ENCODE measurements at regions not wholly inside any gene's neighbourhood (a gene's known extent, or its start where the extent isn't known, plus 50 kb on each side); places are given as distances from the start of the nearest gene placed in this dataset.
"Not testable (repeated sequence)": the region's sequence is repeated elsewhere in the genome, so short reads cannot be mapped to it uniquely, and the experiment has no call there.

- no peak for DNase-seq
Measured at GRCh38 chr5:158234323-158235158, 375.6 kb upstream of the CLINT1 start.

DNA sequence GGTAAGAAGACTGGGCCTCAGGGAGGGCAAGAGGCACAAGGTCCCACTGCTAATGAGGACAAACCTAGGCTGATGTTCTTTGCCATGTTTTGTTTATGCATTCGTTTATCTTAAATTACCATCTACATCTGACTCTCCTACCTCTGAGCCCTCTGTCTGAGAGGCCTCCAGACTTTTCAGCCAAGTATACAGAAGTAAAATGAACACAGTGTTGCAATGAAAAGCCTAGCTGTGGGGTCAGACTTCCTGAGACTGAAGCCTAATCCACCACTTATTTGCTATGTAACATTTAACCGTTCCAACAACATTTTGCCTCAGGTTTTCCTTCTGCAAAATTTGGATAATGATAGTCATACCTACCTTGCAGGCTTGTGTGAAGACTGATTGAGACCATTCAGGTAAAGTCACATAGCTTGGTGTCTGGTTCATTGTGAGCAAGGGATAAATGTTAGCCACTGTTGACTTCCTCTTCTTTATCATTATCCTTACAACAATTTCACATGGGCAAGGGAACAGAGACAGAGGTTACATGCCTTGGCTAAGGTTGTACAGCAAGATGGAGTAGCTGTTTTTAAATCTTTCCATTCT lies 374.9 kb upstream of the CLINT1 start:
- DNase-seq = no peak

DNA sequence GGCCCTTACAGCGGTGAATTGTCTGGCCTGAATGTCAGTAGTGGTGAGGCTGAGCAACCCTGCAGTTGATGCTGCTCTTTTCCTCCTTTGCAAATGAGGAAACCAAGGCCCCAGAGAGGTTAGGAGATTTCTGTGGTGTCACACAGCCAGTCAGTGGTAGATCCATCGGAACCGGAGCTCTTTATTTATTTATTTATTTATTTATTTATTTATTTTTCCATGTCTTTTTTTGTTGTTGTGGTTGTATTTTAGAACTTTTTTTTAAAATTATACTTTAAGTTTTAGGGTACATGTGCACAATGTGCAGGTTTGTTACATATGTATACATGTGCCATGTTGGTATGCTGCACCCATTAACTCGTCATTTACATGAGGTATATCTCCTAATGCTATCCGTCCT lies 368.4 kb upstream of the CLINT1 start:
- DNase-seq = not testable (repeated sequence)

GRCh38 chr5:158226496-158226895 lies 367.6 kb upstream of the CLINT1 start:
- DNase-seq = no peak

- no peak for DNase-seq
Measured at GRCh38 chr5:158224253-158224652, 365.3 kb upstream of the CLINT1 start.

- DNase-seq = no peak
Measured at GRCh38 chr5:158223054-158223600, 364.2 kb upstream of the CLINT1 start.

DNA sequence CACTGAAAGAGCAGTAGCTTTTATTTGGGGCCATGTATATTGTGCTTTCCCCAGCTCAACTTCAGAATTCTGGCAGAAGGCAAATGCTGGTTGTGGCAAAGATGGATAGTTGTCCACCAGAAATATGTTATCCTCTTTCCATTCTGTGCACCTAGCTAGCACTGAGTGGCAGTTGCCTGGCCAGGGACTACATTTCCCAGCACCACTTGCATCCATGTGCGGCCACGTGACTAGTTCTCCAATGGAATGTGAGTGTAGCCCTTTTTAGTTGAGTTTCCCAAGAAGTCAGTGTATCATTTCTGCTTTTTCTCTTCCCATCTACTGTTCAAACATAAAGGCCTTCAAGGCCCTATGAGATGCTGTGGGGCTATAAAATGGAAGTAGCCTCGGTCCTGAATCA lies 354.0 kb upstream of the CLINT1 start:
- no peak for DNase-seq

DNA sequence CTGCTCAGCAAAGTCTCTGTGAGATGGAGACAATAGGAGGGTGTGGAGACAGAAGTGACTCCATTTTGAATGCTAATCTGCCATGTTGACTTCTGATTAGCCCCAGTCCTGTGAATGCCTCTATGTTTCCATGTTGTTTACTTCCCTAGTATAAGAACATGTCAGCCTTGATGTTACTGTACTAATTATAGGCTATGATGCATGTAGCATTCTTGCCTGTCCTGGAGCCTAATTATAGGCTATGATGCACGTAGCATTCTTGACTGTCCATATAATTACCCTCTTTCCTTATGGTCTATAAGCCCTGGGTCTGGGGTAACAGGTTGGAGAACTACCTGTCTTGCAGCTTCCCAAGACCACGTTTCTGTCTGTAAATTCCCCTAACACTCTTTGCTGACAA lies 353.3 kb upstream of the CLINT1 start:
- no peak for DNase-seq

- no peak for DNase-seq
Measured at GRCh38 chr5:158209219-158209908, 350.4 kb upstream of the CLINT1 start.

GRCh38 chr5:158207733-158208132 lies 348.8 kb upstream of the CLINT1 start:
- DNase-seq = no peak

- DNase-seq = no peak
Measured at GRCh38 chr5:158205992-158206391, 347.0 kb upstream of the CLINT1 start.

DNA sequence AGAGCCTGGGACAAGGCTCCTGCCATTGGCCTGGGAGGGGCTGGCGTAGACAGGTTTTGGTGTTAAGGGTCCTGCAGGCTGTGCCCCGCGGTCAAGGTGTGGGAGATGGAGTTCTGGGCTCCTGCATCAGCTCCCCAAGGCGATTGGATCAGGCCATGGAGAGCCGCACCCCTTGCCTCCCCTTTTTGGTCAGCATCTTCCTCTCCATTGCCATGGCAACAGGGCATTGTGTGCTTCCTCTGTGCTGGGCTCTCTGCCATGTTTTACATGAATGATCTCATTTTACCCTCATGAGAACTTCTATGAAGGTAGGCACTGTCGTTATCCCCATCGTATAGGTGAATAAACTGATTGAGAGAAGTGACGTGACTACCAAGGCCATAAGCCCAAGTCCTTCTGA lies 344.3 kb upstream of the CLINT1 start:
- no peak for DNase-seq

- DNase-seq = no peak
Measured at GRCh38 chr5:158202801-158203200, 343.9 kb upstream of the CLINT1 start.

GRCh38 chr5:158200619-158201018 lies 341.7 kb upstream of the CLINT1 start:
- no peak for DNase-seq

DNA sequence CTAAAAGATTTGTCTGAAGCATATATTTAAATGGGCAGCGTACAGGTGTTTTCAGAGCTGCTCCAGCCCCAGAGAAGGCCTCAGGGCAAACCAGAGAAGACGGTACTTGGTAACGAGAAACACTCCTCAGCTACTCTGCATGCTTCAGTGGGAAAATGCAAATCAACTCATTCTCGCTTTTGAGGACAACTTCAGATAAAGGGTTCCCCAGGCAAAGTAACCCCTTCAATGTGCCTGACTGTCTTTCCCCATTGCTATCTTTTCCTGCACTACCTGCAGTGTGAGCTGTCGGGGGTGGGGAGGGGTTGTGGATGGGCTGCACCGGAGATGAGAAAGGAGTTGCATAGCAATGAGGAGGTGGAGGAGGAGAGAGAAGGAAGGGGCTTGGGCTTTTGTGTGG lies 339.7 kb upstream of the CLINT1 start:
- DNase-seq = no peak

GRCh38 chr5:158195416-158196210 lies 336.7 kb upstream of the CLINT1 start:
- DNase-seq = no peak

DNA sequence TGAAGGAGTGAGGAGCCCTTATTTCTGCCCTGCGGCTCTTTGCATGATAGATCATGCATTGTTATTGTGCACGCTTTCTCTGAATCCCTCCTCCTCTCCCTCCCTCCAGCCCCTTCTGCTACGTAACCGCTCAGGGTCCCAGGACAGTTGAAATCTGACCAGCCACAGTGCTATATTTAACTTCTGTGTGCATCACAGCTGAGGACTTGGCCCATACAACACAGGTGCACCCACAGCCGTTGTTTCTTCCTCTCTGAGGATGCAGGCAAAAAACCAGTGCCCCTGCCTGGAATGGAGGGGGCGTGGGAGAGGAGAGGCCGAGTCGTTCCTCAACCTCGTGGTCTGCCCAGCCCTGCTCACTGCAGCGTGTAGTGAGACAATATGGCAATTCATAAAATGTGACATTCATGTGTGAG lies 335.6 kb upstream of the CLINT1 start:
- no peak for DNase-seq

DNA sequence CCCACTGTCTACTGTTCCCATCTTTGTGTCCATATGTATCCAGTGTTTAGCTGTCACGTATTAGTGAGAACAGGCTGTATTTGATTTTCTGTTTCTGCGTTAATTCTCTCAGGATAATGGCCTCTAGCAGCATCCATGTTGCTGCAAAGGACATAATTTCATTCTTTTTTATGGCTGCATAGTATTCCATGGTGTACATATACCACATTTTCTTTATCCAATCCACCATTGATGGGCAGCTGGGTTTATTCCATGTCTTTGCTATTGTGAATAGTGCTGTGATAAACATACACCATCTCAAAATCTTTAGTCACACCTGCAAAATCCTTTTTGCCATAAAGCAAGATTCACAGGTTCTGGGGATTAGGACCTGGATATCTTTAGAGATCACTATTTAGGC lies 334.4 kb upstream of the CLINT1 start:
- DNase-seq = not testable (repeated sequence)

GRCh38 chr5:158180407-158180806 lies 321.5 kb upstream of the CLINT1 start:
- no peak for DNase-seq

DNA sequence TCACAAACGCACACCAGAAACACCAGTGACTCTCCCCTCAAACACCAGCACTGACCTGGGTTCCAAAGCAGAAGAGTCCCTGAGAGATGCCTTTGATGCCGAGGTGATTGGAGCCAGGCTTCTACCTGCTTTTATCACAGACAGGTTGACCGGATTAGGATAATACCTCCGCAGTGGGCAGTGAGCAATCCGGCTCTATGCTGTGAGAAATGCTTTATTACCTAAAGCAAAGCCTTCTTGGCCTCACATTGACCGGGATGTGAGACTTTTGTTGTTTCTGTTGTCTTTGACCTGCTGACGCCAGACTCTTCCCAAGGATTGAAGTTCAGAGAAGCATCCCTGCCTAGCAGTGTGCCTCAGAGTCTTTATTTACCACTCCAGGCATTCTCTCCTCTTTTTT lies 320.3 kb upstream of the CLINT1 start:
- no peak for DNase-seq

GRCh38 chr5:158178535-158178934 lies 319.6 kb upstream of the CLINT1 start:
- DNase-seq = no peak

- DNase-seq = no peak
Measured at GRCh38 chr5:158177146-158177545, 318.2 kb upstream of the CLINT1 start.

GRCh38 chr5:158175934-158176481 lies 317.1 kb upstream of the CLINT1 start:
- DNase-seq = no peak

Measured in activated CD4-positive, alpha-beta T cell treated with anti-CD3 and anti-CD28 coated beads for 1 hour (primary cell).